Trophoblast cell (in vitro differentiated cells and primary cell): ENCODE measurements at regions not wholly inside any gene's neighbourhood (a gene's known extent, or its start where the extent isn't known, plus 50 kb on each side); places are given as distances from the start of the nearest gene placed in this dataset.

ENCODE experiments used
- DNase-seq, 2 donors: peaks; one replicate each; pipeline ENCODE4 v3.0.0-alpha.2; 2016
- H2AFZ ChIP-seq: 2 replicates; pipeline ENCODE4 v1.6.1; 2013; ENCODE audit warnings: low read length, moderate library complexity, mild to moderate bottlenecking; ENCODE audit not compliant: insufficient read depth, poor library complexity
- H2AK5ac ChIP-seq: 2 replicates; pipeline ENCODE4 v1.6.1; 2013; ENCODE audit warnings: mild to moderate bottlenecking, low read length
- H2BK120ac ChIP-seq: 2 replicates; pipeline ENCODE4 v1.6.1; 2013; ENCODE audit warnings: low read length, mild to moderate bottlenecking, moderate library complexity; ENCODE audit not compliant: insufficient read depth, poor library complexity
- H2BK12ac ChIP-seq: 2 replicates; pipeline ENCODE4 v1.6.1; 2013; ENCODE audit warnings: mild to moderate bottlenecking, low read length, moderate library complexity
- H2BK5ac ChIP-seq: 2 replicates; pipeline ENCODE4 v1.6.1; 2013; ENCODE audit warnings: low read length, low read depth, moderate library complexity, mild to moderate bottlenecking; ENCODE audit not compliant: poor library complexity
- H3K14ac ChIP-seq: 2 replicates; pipeline ENCODE4 v1.6.1; 2013; ENCODE audit warnings: mild to moderate bottlenecking, low read length
- H3K18ac ChIP-seq: 2 replicates; pipeline ENCODE4 v1.6.1; 2013; ENCODE audit warnings: mild to moderate bottlenecking, low read length
- H3K23ac ChIP-seq: 2 replicates; pipeline ENCODE4 v1.6.1; 2013; ENCODE audit warnings: low read length
- H3K27ac ChIP-seq: 2 replicates; pipeline ENCODE4 v1.5.1; 2013; ENCODE audit warnings: low read depth, mild to moderate bottlenecking, inconsistent platforms, low read length, moderate library complexity
- H3K27me3 ChIP-seq: 2 replicates; pipeline ENCODE4 v1.6.1; 2013; ENCODE audit warnings: inconsistent platforms, mild to moderate bottlenecking, low read length, moderate library complexity; ENCODE audit not compliant: insufficient read depth
- H3K36me3 ChIP-seq, 2 experiments: 1 replicate in 1 of 2; 2 replicates in 1 of 2; pipeline ENCODE4 v1.6.1; 2013; ENCODE audit warnings: low read length in 2 of 2, mild to moderate bottlenecking in 2 of 2, moderate library complexity in 1 of 2; ENCODE audit not compliant: insufficient read depth in 2 of 2, control insufficient read depth in 1 of 2
- H3K4ac ChIP-seq: 2 replicates; pipeline ENCODE4 v1.6.1; 2013; ENCODE audit warnings: low read depth, mild to moderate bottlenecking, low read length, moderate library complexity
- H3K4me1 ChIP-seq, 2 experiments: 1 replicate in 1 of 2; 2 replicates in 1 of 2; pipeline ENCODE4 v1.6.1; 2013; ENCODE audit warnings: low read length in 2 of 2, mild to moderate bottlenecking in 2 of 2, moderate library complexity in 1 of 2; ENCODE audit not compliant: insufficient read depth in 2 of 2, control insufficient read depth in 1 of 2
- H3K4me2 ChIP-seq: 2 replicates; pipeline ENCODE4 v1.6.1; 2013; ENCODE audit warnings: inconsistent platforms, mild to moderate bottlenecking, low read length, moderate library complexity
- H3K4me3 ChIP-seq: 2 replicates; pipeline ENCODE4 v1.5.1; 2013; ENCODE audit warnings: mild to moderate bottlenecking, low read depth, low read length, inconsistent platforms
- H3K79me1 ChIP-seq: one replicate; pipeline ENCODE4 v1.6.1; 2013; ENCODE audit warnings: low read length
- H3K79me2 ChIP-seq: 2 replicates; pipeline ENCODE4 v1.6.1; 2013; ENCODE audit warnings: low read length, mild to moderate bottlenecking; ENCODE audit not compliant: control insufficient read depth, insufficient read depth, poor library complexity
- H3K9ac ChIP-seq: 2 replicates; pipeline ENCODE4 v1.6.1; 2013; ENCODE audit warnings: mild to moderate bottlenecking, low read length
- H3K9me3 ChIP-seq: 2 replicates; pipeline ENCODE4 v1.6.1; 2013; ENCODE audit warnings: low read depth, mild to moderate bottlenecking, control low read depth, inconsistent platforms, low read length; ENCODE audit not compliant: insufficient read depth
- H4K12ac ChIP-seq: 2 replicates; pipeline ENCODE4 v1.6.1; 2013; ENCODE audit warnings: low read depth, mild to moderate bottlenecking, low read length, moderate library complexity
- H4K8ac ChIP-seq: 2 replicates; pipeline ENCODE4 v1.6.1; 2013; ENCODE audit warnings: low read depth, mild to moderate bottlenecking, low read length, moderate library complexity
- H4K91ac ChIP-seq: one replicate; pipeline ENCODE4 v1.6.1; 2013; ENCODE audit warnings: low read depth, mild to moderate bottlenecking, low read length, moderate library complexity
- WGBS: extraction: QIAGEN DNeasy Blood & Tissue Kit; methylation state at CpG from one replicate; pipeline ENCODE4 v1.1.7; 2013; ENCODE audit warnings: missing lambda C conversion rate; ENCODE audit not compliant: insufficient read length, insufficient coverage; ENCODE audit errors: extremely low coverage; 5-methylcytosine and 5-hydroxymethylcytosine counted together

GRCh38 chrX:39472161-39472560 lies 625.6 kb downstream of the BCOR start:
- H2BK12ac ChIP-seq, result no peak overlapping the region
- H2BK120ac ChIP-seq, result no peak overlapping the region
- no CpG with 5 or more reads among the region's 1 CpG for WGBS
- no peaks in the 10 kb centered on the region for H3K79me1 ChIP-seq
- H4K8ac ChIP-seq, result no peak overlapping the region
- DNase-seq, result no peak
- H4K12ac ChIP-seq, result no peak overlapping the region
- no peak overlapping the region for H3K4me2 ChIP-seq
- no peak overlapping the region for H2AFZ ChIP-seq
- H4K91ac ChIP-seq, result no peak overlapping the region
- no peak overlapping the region for H3K9ac ChIP-seq
- no peak overlapping the region for H3K4me3 ChIP-seq
- no peaks in the 10 kb centered on the region for H3K4me1 ChIP-seq
- H3K4ac ChIP-seq, result no peak overlapping the region
- no peaks in the 10 kb centered on the region for H3K9me3 ChIP-seq
- H3K36me3 ChIP-seq, result no peaks in the 10 kb centered on the region
- H3K79me2 ChIP-seq, result no peaks in the 10 kb centered on the region
- H2BK5ac ChIP-seq, result no peak overlapping the region
- no peak overlapping the region for H3K14ac ChIP-seq
- H3K23ac ChIP-seq, result no peak overlapping the region
- no peak overlapping the region for H3K18ac ChIP-seq
- no peak overlapping the region for H3K27ac ChIP-seq
- no peak overlapping the region for H2AK5ac ChIP-seq
- no peaks in the 10 kb centered on the region for H3K27me3 ChIP-seq

- H3K79me2 ChIP-seq, result no peaks in the 10 kb centered on the region
- H4K12ac ChIP-seq, result no peak overlapping the region
- H3K23ac ChIP-seq, result no peak overlapping the region
Observed at GRCh38 chrX:39473812-39474211, 623.9 kb downstream of the BCOR start.

GRCh38 chrX:39475372-39475771 lies 622.4 kb downstream of the BCOR start:
- no peak overlapping the region for H4K91ac ChIP-seq
- no peak overlapping the region for H3K27ac ChIP-seq
- no peak overlapping the region for H3K4ac ChIP-seq
- H2BK5ac ChIP-seq, result no peak overlapping the region
- H4K12ac ChIP-seq, result no peak overlapping the region
- no peaks in the 10 kb centered on the region for H3K79me2 ChIP-seq
- no peak overlapping the region for H3K18ac ChIP-seq
- no peaks in the 10 kb centered on the region for H3K9me3 ChIP-seq
- H3K14ac ChIP-seq, result no peak overlapping the region
- no peak overlapping the region for H2BK12ac ChIP-seq
- no peak overlapping the region for H3K23ac ChIP-seq
- no peak overlapping the region for H2BK120ac ChIP-seq
- H3K9ac ChIP-seq, result no peak overlapping the region
- H4K8ac ChIP-seq, result no peak overlapping the region
- H3K4me2 ChIP-seq, result no peak overlapping the region
- WGBS, result no CpG with 5 or more reads among the region's 5 CpGs
- no peak overlapping the region for H2AFZ ChIP-seq
- no peak overlapping the region for H2AK5ac ChIP-seq
- no peaks in the 10 kb centered on the region for H3K4me1 ChIP-seq
- no peak overlapping the region for H3K4me3 ChIP-seq
- no peaks in the 10 kb centered on the region for H3K79me1 ChIP-seq
- H3K36me3 ChIP-seq, result no peaks in the 10 kb centered on the region
- no peak for DNase-seq
- no peaks in the 10 kb centered on the region for H3K27me3 ChIP-seq

More at GRCh38 chrX:39473812-39474211, 623.9 kb downstream of the BCOR start:
- Histone ChIP-seq H3K36me3 (no peaks in the 10 kb centered on the region), H2AFZ (no peak overlapping the region), H2BK120ac (no peak overlapping the region), H4K91ac (no peak overlapping the region), H3K79me1 (no peaks in the 10 kb centered on the region), H3K14ac (no peak overlapping the region), H3K4me1 (no peaks in the 10 kb centered on the region), H3K4me2 (no peak overlapping the region), H3K18ac (no peak overlapping the region), H2BK12ac (no peak overlapping the region), H4K8ac (no peak overlapping the region), H3K4me3 (no peak overlapping the region), H2AK5ac (no peak overlapping the region), H3K9me3 (no peaks in the 10 kb centered on the region), H2BK5ac (no peak overlapping the region), H3K4ac (no peak overlapping the region), H3K27ac (no peak overlapping the region), H3K27me3 (no peaks in the 10 kb centered on the region), H3K9ac (no peak overlapping the region)
- WGBS, result no CpG with 5 or more reads among the region's 2 CpGs
- no peak for DNase-seq

- H3K18ac ChIP-seq, result no peak overlapping the region
- H3K14ac ChIP-seq, result no peak overlapping the region
- no peaks in the 10 kb centered on the region for H3K79me1 ChIP-seq
- no peak overlapping the region for H4K91ac ChIP-seq
- no peak overlapping the region for H3K4me3 ChIP-seq
- DNase-seq, result no peak
- no peak overlapping the region for H3K4me2 ChIP-seq
- H2BK12ac ChIP-seq, result no peak overlapping the region
- H3K27ac ChIP-seq, result no peak overlapping the region
- no peaks in the 10 kb centered on the region for H3K4me1 ChIP-seq
- no peak overlapping the region for H4K8ac ChIP-seq
- H3K79me2 ChIP-seq, result no peaks in the 10 kb centered on the region
- no peak overlapping the region for H2AK5ac ChIP-seq
- no peak overlapping the region for H3K4ac ChIP-seq
- WGBS, result no CpG with 5 or more reads among the region's 15 CpGs
- no peak overlapping the region for H2BK5ac ChIP-seq
- H3K9ac ChIP-seq, result no peak overlapping the region
- no peak overlapping the region for H2BK120ac ChIP-seq
- H3K27me3 ChIP-seq, result no peaks in the 10 kb centered on the region
- no peaks in the 10 kb centered on the region for H3K9me3 ChIP-seq
- no peaks in the 10 kb centered on the region for H3K36me3 ChIP-seq
- no peak overlapping the region for H4K12ac ChIP-seq
- H2AFZ ChIP-seq, result no peak overlapping the region
- no peak overlapping the region for H3K23ac ChIP-seq
Observed at GRCh38 chrX:39476604-39477021, 621.1 kb downstream of the BCOR start.
